H1 (cell line): ENCODE measurements at regions not wholly inside any gene's neighbourhood (a gene's known extent, or its start where the extent isn't known, plus 50 kb on each side); places are given as distances from the start of the nearest gene placed in this dataset.

Experiments
- CTCF ChIA-PET: fragments of 300-600 bp; sonication (Branson Sonifier 250); formaldehyde crosslinking; loops from one replicate; lab custom pipeline; 2021; ENCODE audit not compliant: partially characterized antibody; lab: Charles Lee
- POLR2A ChIA-PET: fragments of 300-600 bp; sonication (Branson Sonifier 250); formaldehyde crosslinking; loops from one replicate; lab custom pipeline; 2021; ENCODE audit warnings: inconsistent platforms; ENCODE audit not compliant: partially characterized antibody; lab: Charles Lee
- DNase-seq, 2 experiments: peaks; one replicate each; pipeline versions ENCODE4 v3.0.0 to v3.0.0-alpha.2; 2010 to 2022; ENCODE audit warnings: low spot score in 2 of 2, low read depth in 1 of 2, mixed read lengths in 1 of 2
- FAIRE-seq: peaks from 2 replicates; lab custom pipeline; 2011; peaks lifted over from hg19 to GRCh38; lab: Jason Lieb, UNC
- H2AFZ ChIP-seq: 2 replicates; pipeline ENCODE4 v1.8.1; 2012; ENCODE audit warnings: low read length, inconsistent platforms
- H2AK5ac ChIP-seq: 2 replicates; pipeline ENCODE4 v1.6.1; 2013; ENCODE audit warnings: low read depth, low read length
- H2BK120ac ChIP-seq: replicated peaks from 2 replicates; pipeline ENCODE3; 2013; ENCODE audit warnings: low read depth, low read length, inconsistent platforms
- H2BK12ac ChIP-seq: 2 replicates; pipeline ENCODE4 v1.6.1; 2013; ENCODE audit warnings: low read depth, low read length
- H2BK15ac ChIP-seq: 2 replicates; pipeline ENCODE4 v1.6.1; 2013; ENCODE audit warnings: low read length
- H2BK20ac ChIP-seq: 2 replicates; pipeline ENCODE4 v1.6.1; 2013; ENCODE audit warnings: low read length
- H2BK5ac ChIP-seq: 2 replicates; pipeline ENCODE4 v1.6.1; 2013; ENCODE audit warnings: low read depth, low read length
- H3K14ac ChIP-seq: 2 replicates; pipeline ENCODE4 v1.6.1; 2013; ENCODE audit warnings: inconsistent platforms; ENCODE audit not compliant: insufficient read length
- H3K18ac ChIP-seq: 2 replicates; pipeline ENCODE4 v1.6.1; 2013; ENCODE audit warnings: low read length; ENCODE audit errors: extremely low read depth
- H3K23ac ChIP-seq: 2 replicates; pipeline ENCODE4 v1.6.1; 2013; ENCODE audit warnings: inconsistent platforms; ENCODE audit not compliant: insufficient read length
- H3K23me2 ChIP-seq: 2 replicates; pipeline ENCODE4 v1.6.1; 2013; ENCODE audit warnings: low read depth, low read length
- H3K27ac ChIP-seq: 2 replicates; pipeline ENCODE4 v1.6.1; 2011; ENCODE audit warnings: low read depth, low read length, inconsistent platforms
- H3K27me3 ChIP-seq, 4 experiments: replicated peaks in 1 of 4; 1 replicate in 1 of 4; 2 replicates in 3 of 4; pipeline versions ENCODE4 v1.6.1 to v1.8.1; 2011 to 2013; ENCODE audit warnings: low read length in 3 of 4, mild to moderate bottlenecking in 3 of 4, inconsistent platforms in 2 of 4, mixed read lengths in 2 of 4, moderate library complexity in 1 of 4; ENCODE audit not compliant: control insufficient read depth in 3 of 4, insufficient read depth in 3 of 4; ENCODE audit errors: extremely low read depth in 1 of 4
- H3K36me3 ChIP-seq, 4 experiments: 2 replicates each; pipeline versions ENCODE4 v1.6.1 to v1.8.1; 2011 to 2013; ENCODE audit warnings: mild to moderate bottlenecking in 4 of 4, low read length in 3 of 4, moderate library complexity in 2 of 4, control low read depth in 1 of 4, inconsistent platforms in 1 of 4; ENCODE audit not compliant: insufficient read depth in 4 of 4, control insufficient read depth in 2 of 4
- H3K4ac ChIP-seq: replicated peaks from 2 replicates; pipeline ENCODE3; 2013; ENCODE audit warnings: low read length, low read depth, mixed read lengths, inconsistent platforms; ENCODE audit not compliant: insufficient read length
- H3K4me1 ChIP-seq, 4 experiments: replicated peaks in 1 of 4; 1 replicate in 1 of 4; 2 replicates in 3 of 4; pipeline versions ENCODE4 v1.6.1 to v1.8.1; 2011 to 2013; ENCODE audit warnings: low read length in 3 of 4, inconsistent platforms in 2 of 4, mixed read lengths in 1 of 4; ENCODE audit not compliant: insufficient read depth in 4 of 4, control insufficient read depth in 3 of 4
- H3K4me2 ChIP-seq, 2 experiments: 2 replicates each; pipeline versions ENCODE4 v1.6.1 to v1.8.1; 2011 to 2013; ENCODE audit warnings: low read depth in 2 of 2, low read length in 2 of 2, control low read depth in 1 of 2, inconsistent platforms in 1 of 2, mild to moderate bottlenecking in 1 of 2; ENCODE audit not compliant: insufficient read depth in 1 of 2
- H3K4me3 ChIP-seq, 4 experiments: fragments of 200-600, 300-600 bp in 1 of 4; sonication (generic), shearing (Covaris generic), sonication (Bioruptor Twin) in 1 of 4; 2 replicates each; pipeline versions ENCODE4 v1.5.1 to v1.8.1; 2011 to 2016; ENCODE audit warnings: low read length in 4 of 4, low read depth in 3 of 4, control low read depth in 2 of 4, inconsistent platforms in 2 of 4, mild to moderate bottlenecking in 2 of 4, mixed read lengths in 1 of 4, moderate library complexity in 1 of 4; ENCODE audit not compliant: insufficient read depth in 2 of 4; ENCODE audit errors: extremely low read depth in 1 of 4
- H3K56ac ChIP-seq: replicated peaks from 2 replicates; pipeline ENCODE3; 2013; ENCODE audit warnings: low read depth, mild to moderate bottlenecking, mixed read lengths, low read length, inconsistent platforms; ENCODE audit not compliant: insufficient read length
- H3K79me1 ChIP-seq: 2 replicates; pipeline ENCODE4 v1.6.1; 2013; ENCODE audit warnings: low read depth, low read length, control low read depth
- H3K79me2 ChIP-seq, 2 experiments: 2 replicates each; pipeline versions ENCODE4 v1.6.1 to v1.8.1; 2012 to 2013; ENCODE audit warnings: low read length in 2 of 2, mild to moderate bottlenecking in 2 of 2, inconsistent platforms in 1 of 2; ENCODE audit not compliant: insufficient read depth in 2 of 2, control insufficient read depth in 1 of 2
- H3K9ac ChIP-seq, 4 experiments: replicated peaks in 1 of 4; 1 replicate in 1 of 4; 2 replicates in 3 of 4; pipeline versions ENCODE4 v1.6.1 to v1.8.1; 2011 to 2013; ENCODE audit warnings: low read depth in 3 of 4, low read length in 3 of 4, control low read depth in 2 of 4, mild to moderate bottlenecking in 2 of 4, moderate library complexity in 2 of 4, inconsistent platforms in 1 of 4; ENCODE audit errors: extremely low read depth in 1 of 4
- H3K9me3 ChIP-seq, 2 experiments: 2 replicates each; pipeline versions ENCODE4 v1.6.1 to v1.8.1; 2012 to 2013; ENCODE audit warnings: mild to moderate bottlenecking in 2 of 2, moderate library complexity in 2 of 2, control low read depth in 1 of 2, inconsistent platforms in 1 of 2, low read depth in 1 of 2, low read length in 1 of 2, mixed read lengths in 1 of 2; ENCODE audit not compliant: insufficient read depth in 2 of 2
- H4K20me1 ChIP-seq, 2 experiments: replicated peaks in 1 of 2; 2 replicates each; pipeline versions ENCODE3 to v1.8.1; 2011 to 2013; ENCODE audit warnings: inconsistent platforms in 2 of 2, low read length in 2 of 2, mild to moderate bottlenecking in 1 of 2; ENCODE audit not compliant: insufficient read depth in 2 of 2, control insufficient read depth in 1 of 2
- H4K5ac ChIP-seq: 2 replicates; pipeline ENCODE4 v1.6.1; 2013; ENCODE audit warnings: low read length, low read depth, mixed read lengths, inconsistent platforms; ENCODE audit not compliant: insufficient read length
- H4K8ac ChIP-seq: 2 replicates; pipeline ENCODE4 v1.8.0; 2013; ENCODE audit warnings: mild to moderate bottlenecking, moderate library complexity, low read length, inconsistent platforms; ENCODE audit not compliant: insufficient read depth; ENCODE audit errors: extremely low read depth
- H4K91ac ChIP-seq: replicated peaks from 2 replicates; pipeline ENCODE3; 2013; ENCODE audit warnings: low read length, mixed read lengths, inconsistent platforms; ENCODE audit not compliant: insufficient read length
- BRCA1 ChIP-seq: IDR thresholded peaks from 2 replicates; pipeline ENCODE4 v1.6.1; 2012; ENCODE audit warnings: low read depth, low read length, improper control_type of control experiment
- CREB1 ChIP-seq: IDR thresholded peaks from 2 replicates; pipeline ENCODE4 v1.6.1; 2012; ENCODE audit warnings: inconsistent platforms
- GTF2F1 ChIP-seq: IDR thresholded peaks from 2 replicates; pipeline ENCODE4 v1.6.1; 2012; ENCODE audit warnings: low read depth, low read length, improper control_type of control experiment, borderline replicate concordance
- MAFK ChIP-seq: IDR thresholded peaks from 2 replicates; pipeline ENCODE4 v1.6.1; 2012; ENCODE audit warnings: low read depth, mild to moderate bottlenecking, improper control_type of control experiment, low read length
- ZNF274 ChIP-seq: IDR thresholded peaks from 2 replicates; pipeline ENCODE4 v1.7.0; 2012; ENCODE audit warnings: low read length, borderline replicate concordance; ENCODE audit errors: extremely low read depth
- WGBS, 2 experiments: shearing (Covaris generic) in 1 of 2; methylation state at CpG; one replicate each; pipeline versions ENCODE4 v1.1.6 to v1.1.7; 2013 to 2015; ENCODE audit warnings: low lambda C conversion rate in 2 of 2, mixed read lengths in 2 of 2, inconsistent platforms in 1 of 2, low coverage in 1 of 2, missing lambda C conversion rate in 1 of 2; ENCODE audit not compliant: insufficient replicate concordance in 2 of 2, insufficient coverage in 1 of 2, insufficient read length in 1 of 2; ENCODE audit errors: extremely low coverage in 1 of 2, missing lambda C conversion rate in 1 of 2; 5-methylcytosine and 5-hydroxymethylcytosine counted together

GRCh38 chr7:45420843-45421495 lies 153.2 kb upstream of the ADCY1 start:
- no peak overlapping the region for H4K91ac ChIP-seq
- no peaks in the 10 kb centered on the region for H3K27me3 ChIP-seq
- H2BK5ac ChIP-seq, result no peak overlapping the region
- H3K4ac ChIP-seq, result no peak overlapping the region
- H3K79me1 ChIP-seq, result no peaks in the 10 kb centered on the region
- TF ChIP-seq GTF2F1 (no peak), CREB1 (no peak), MAFK (no peak), BRCA1 (no peak), ZNF274 (no peak)
- H3K23ac ChIP-seq, result no peak overlapping the region
- no peaks in the 10 kb centered on the region for H4K20me1 ChIP-seq
- H3K4me2 ChIP-seq, result no peak overlapping the region
- no peak overlapping the region for H4K5ac ChIP-seq
- no peak overlapping the region for H3K9ac ChIP-seq
- DNase-seq (no peak), FAIRE-seq (no peak)
- no peak overlapping the region for H3K18ac ChIP-seq
- no peaks in the 10 kb centered on the region for H3K9me3 ChIP-seq
- no peaks in the 10 kb centered on the region for H3K36me3 ChIP-seq
- no peak overlapping the region for H3K4me3 ChIP-seq
- H2BK20ac ChIP-seq, result no peak overlapping the region
- H2BK12ac ChIP-seq, result no peak overlapping the region
- POLR2A ChIA-PET, result no interaction called here
- no peak overlapping the region for H2BK120ac ChIP-seq
- no peak overlapping the region for H3K27ac ChIP-seq
- no peaks in the 10 kb centered on the region for H3K4me1 ChIP-seq
- H2BK15ac ChIP-seq, result no peak overlapping the region
- no peaks in the 10 kb centered on the region for H3K23me2 ChIP-seq
- WGBS, 2 experiments, result 80% methylated on average over 3 of the region's 3 CpGs; no CpG with 5 or more reads in 1 of the 2 experiments
- H4K8ac ChIP-seq, result no peak overlapping the region
- no peak overlapping the region for H3K56ac ChIP-seq
- H2AK5ac ChIP-seq, result no peak overlapping the region
- no peaks in the 10 kb centered on the region for H3K79me2 ChIP-seq
- no peak overlapping the region for H3K14ac ChIP-seq
- H2AFZ ChIP-seq, result no peak overlapping the region
- CTCF ChIA-PET, result interaction anchor here (0.6 to 1.5 kb wide), 2 partner anchors 9 to 14 kb away, joined by 3 to 5 read pairs; no protein-coding TSS in a partner anchor
